H1 (cell line): ENCODE measurements at regions not wholly inside any gene's neighbourhood (a gene's known extent, or its start where the extent isn't known, plus 50 kb on each side); places are given as distances from the start of the nearest gene placed in this dataset.

Source experiments
- CTCF ChIA-PET: fragments of 300-600 bp; sonication (Branson Sonifier 250); formaldehyde crosslinking; loops from one replicate; lab custom pipeline; 2021; ENCODE audit not compliant: partially characterized antibody; lab: Charles Lee
- POLR2A ChIA-PET: fragments of 300-600 bp; sonication (Branson Sonifier 250); formaldehyde crosslinking; loops from one replicate; lab custom pipeline; 2021; ENCODE audit warnings: inconsistent platforms; ENCODE audit not compliant: partially characterized antibody; lab: Charles Lee
- DNase-seq, 2 experiments: peaks; one replicate each; pipeline versions ENCODE4 v3.0.0 to v3.0.0-alpha.2; 2010 to 2022; ENCODE audit warnings: low spot score in 2 of 2, low read depth in 1 of 2, mixed read lengths in 1 of 2
- FAIRE-seq: peaks from 2 replicates; lab custom pipeline; 2011; peaks lifted over from hg19 to GRCh38; lab: Jason Lieb, UNC
- H2AFZ ChIP-seq: 2 replicates; pipeline ENCODE4 v1.8.1; 2012; ENCODE audit warnings: low read length, inconsistent platforms
- H2AK5ac ChIP-seq: 2 replicates; pipeline ENCODE4 v1.6.1; 2013; ENCODE audit warnings: low read depth, low read length
- H2BK120ac ChIP-seq: replicated peaks from 2 replicates; pipeline ENCODE3; 2013; ENCODE audit warnings: low read depth, low read length, inconsistent platforms
- H2BK12ac ChIP-seq: 2 replicates; pipeline ENCODE4 v1.6.1; 2013; ENCODE audit warnings: low read depth, low read length
- H2BK15ac ChIP-seq: 2 replicates; pipeline ENCODE4 v1.6.1; 2013; ENCODE audit warnings: low read length
- H2BK20ac ChIP-seq: 2 replicates; pipeline ENCODE4 v1.6.1; 2013; ENCODE audit warnings: low read length
- H2BK5ac ChIP-seq: 2 replicates; pipeline ENCODE4 v1.6.1; 2013; ENCODE audit warnings: low read depth, low read length
- H3K14ac ChIP-seq: 2 replicates; pipeline ENCODE4 v1.6.1; 2013; ENCODE audit warnings: inconsistent platforms; ENCODE audit not compliant: insufficient read length
- H3K18ac ChIP-seq: 2 replicates; pipeline ENCODE4 v1.6.1; 2013; ENCODE audit warnings: low read length; ENCODE audit errors: extremely low read depth
- H3K23ac ChIP-seq: 2 replicates; pipeline ENCODE4 v1.6.1; 2013; ENCODE audit warnings: inconsistent platforms; ENCODE audit not compliant: insufficient read length
- H3K23me2 ChIP-seq: 2 replicates; pipeline ENCODE4 v1.6.1; 2013; ENCODE audit warnings: low read depth, low read length
- H3K27ac ChIP-seq: 2 replicates; pipeline ENCODE4 v1.6.1; 2011; ENCODE audit warnings: low read depth, low read length, inconsistent platforms
- H3K27me3 ChIP-seq, 4 experiments: replicated peaks in 1 of 4; 1 replicate in 1 of 4; 2 replicates in 3 of 4; pipeline versions ENCODE4 v1.6.1 to v1.8.1; 2011 to 2013; ENCODE audit warnings: low read length in 3 of 4, mild to moderate bottlenecking in 3 of 4, inconsistent platforms in 2 of 4, mixed read lengths in 2 of 4, moderate library complexity in 1 of 4; ENCODE audit not compliant: control insufficient read depth in 3 of 4, insufficient read depth in 3 of 4; ENCODE audit errors: extremely low read depth in 1 of 4
- H3K36me3 ChIP-seq, 4 experiments: 2 replicates each; pipeline versions ENCODE4 v1.6.1 to v1.8.1; 2011 to 2013; ENCODE audit warnings: mild to moderate bottlenecking in 4 of 4, low read length in 3 of 4, moderate library complexity in 2 of 4, control low read depth in 1 of 4, inconsistent platforms in 1 of 4; ENCODE audit not compliant: insufficient read depth in 4 of 4, control insufficient read depth in 2 of 4
- H3K4ac ChIP-seq: replicated peaks from 2 replicates; pipeline ENCODE3; 2013; ENCODE audit warnings: low read length, low read depth, mixed read lengths, inconsistent platforms; ENCODE audit not compliant: insufficient read length
- H3K4me1 ChIP-seq, 4 experiments: replicated peaks in 1 of 4; 1 replicate in 1 of 4; 2 replicates in 3 of 4; pipeline versions ENCODE4 v1.6.1 to v1.8.1; 2011 to 2013; ENCODE audit warnings: low read length in 3 of 4, inconsistent platforms in 2 of 4, mixed read lengths in 1 of 4; ENCODE audit not compliant: insufficient read depth in 4 of 4, control insufficient read depth in 3 of 4
- H3K4me2 ChIP-seq, 2 experiments: 2 replicates each; pipeline versions ENCODE4 v1.6.1 to v1.8.1; 2011 to 2013; ENCODE audit warnings: low read depth in 2 of 2, low read length in 2 of 2, control low read depth in 1 of 2, inconsistent platforms in 1 of 2, mild to moderate bottlenecking in 1 of 2; ENCODE audit not compliant: insufficient read depth in 1 of 2
- H3K4me3 ChIP-seq, 4 experiments: fragments of 200-600, 300-600 bp in 1 of 4; sonication (generic), shearing (Covaris generic), sonication (Bioruptor Twin) in 1 of 4; 2 replicates each; pipeline versions ENCODE4 v1.5.1 to v1.8.1; 2011 to 2016; ENCODE audit warnings: low read length in 4 of 4, low read depth in 3 of 4, control low read depth in 2 of 4, inconsistent platforms in 2 of 4, mild to moderate bottlenecking in 2 of 4, mixed read lengths in 1 of 4, moderate library complexity in 1 of 4; ENCODE audit not compliant: insufficient read depth in 2 of 4; ENCODE audit errors: extremely low read depth in 1 of 4
- H3K56ac ChIP-seq: replicated peaks from 2 replicates; pipeline ENCODE3; 2013; ENCODE audit warnings: low read depth, mild to moderate bottlenecking, mixed read lengths, low read length, inconsistent platforms; ENCODE audit not compliant: insufficient read length
- H3K79me1 ChIP-seq: 2 replicates; pipeline ENCODE4 v1.6.1; 2013; ENCODE audit warnings: low read depth, low read length, control low read depth
- H3K79me2 ChIP-seq, 2 experiments: 2 replicates each; pipeline versions ENCODE4 v1.6.1 to v1.8.1; 2012 to 2013; ENCODE audit warnings: low read length in 2 of 2, mild to moderate bottlenecking in 2 of 2, inconsistent platforms in 1 of 2; ENCODE audit not compliant: insufficient read depth in 2 of 2, control insufficient read depth in 1 of 2
- H3K9ac ChIP-seq, 4 experiments: replicated peaks in 1 of 4; 1 replicate in 1 of 4; 2 replicates in 3 of 4; pipeline versions ENCODE4 v1.6.1 to v1.8.1; 2011 to 2013; ENCODE audit warnings: low read depth in 3 of 4, low read length in 3 of 4, control low read depth in 2 of 4, mild to moderate bottlenecking in 2 of 4, moderate library complexity in 2 of 4, inconsistent platforms in 1 of 4; ENCODE audit errors: extremely low read depth in 1 of 4
- H3K9me3 ChIP-seq, 2 experiments: 2 replicates each; pipeline versions ENCODE4 v1.6.1 to v1.8.1; 2012 to 2013; ENCODE audit warnings: mild to moderate bottlenecking in 2 of 2, moderate library complexity in 2 of 2, control low read depth in 1 of 2, inconsistent platforms in 1 of 2, low read depth in 1 of 2, low read length in 1 of 2, mixed read lengths in 1 of 2; ENCODE audit not compliant: insufficient read depth in 2 of 2
- H4K20me1 ChIP-seq, 2 experiments: replicated peaks in 1 of 2; 2 replicates each; pipeline versions ENCODE3 to v1.8.1; 2011 to 2013; ENCODE audit warnings: inconsistent platforms in 2 of 2, low read length in 2 of 2, mild to moderate bottlenecking in 1 of 2; ENCODE audit not compliant: insufficient read depth in 2 of 2, control insufficient read depth in 1 of 2
- H4K5ac ChIP-seq: 2 replicates; pipeline ENCODE4 v1.6.1; 2013; ENCODE audit warnings: low read length, low read depth, mixed read lengths, inconsistent platforms; ENCODE audit not compliant: insufficient read length
- H4K8ac ChIP-seq: 2 replicates; pipeline ENCODE4 v1.8.0; 2013; ENCODE audit warnings: mild to moderate bottlenecking, moderate library complexity, low read length, inconsistent platforms; ENCODE audit not compliant: insufficient read depth; ENCODE audit errors: extremely low read depth
- H4K91ac ChIP-seq: replicated peaks from 2 replicates; pipeline ENCODE3; 2013; ENCODE audit warnings: low read length, mixed read lengths, inconsistent platforms; ENCODE audit not compliant: insufficient read length
- JUND ChIP-seq: IDR thresholded peaks from 2 replicates; pipeline ENCODE4 v1.6.1; 2011; ENCODE audit warnings: mild to moderate bottlenecking, improper control_type of control experiment, low read length
- KDM4A ChIP-seq: IDR thresholded peaks from one replicate; pipeline ENCODE4 v1.7.1; 2012; ENCODE audit warnings: low read depth, mild to moderate bottlenecking, moderate library complexity, low read length, inconsistent platforms; ENCODE audit not compliant: severe bottlenecking
- KDM5A ChIP-seq: fragments of 200-600 bp; IDR thresholded peaks from 2 replicates; pipeline ENCODE4 v1.7.1; 2012; ENCODE audit warnings: mild to moderate bottlenecking, low read length, inconsistent platforms, mixed read lengths
- MAFK ChIP-seq: IDR thresholded peaks from 2 replicates; pipeline ENCODE4 v1.6.1; 2012; ENCODE audit warnings: low read depth, mild to moderate bottlenecking, improper control_type of control experiment, low read length
- PHF8 ChIP-seq: fragments of 200-600 bp; sonication (generic); conservative IDR thresholded peaks from 2 replicates; pipeline ENCODE4 v1.7.1; 2012; ENCODE audit warnings: low read depth, mild to moderate bottlenecking, inconsistent platforms, low read length, moderate library complexity
- RFX5 ChIP-seq: IDR thresholded peaks from 2 replicates; pipeline ENCODE4 v1.6.1; 2011; ENCODE audit warnings: low read depth, low read length, improper control_type of control experiment, borderline replicate concordance
- RXRA ChIP-seq: IDR thresholded peaks from 2 replicates; pipeline ENCODE4 v1.6.1; 2011; ENCODE audit warnings: low read depth, mild to moderate bottlenecking, low read length, moderate library complexity; ENCODE audit not compliant: insufficient read depth
- SIRT6 ChIP-seq: IDR thresholded peaks from one replicate; pipeline ENCODE4 v1.7.1; 2012; ENCODE audit warnings: low read length, inconsistent platforms
- SRF ChIP-seq: IDR thresholded peaks from 2 replicates; pipeline ENCODE4 v1.6.1; 2011; ENCODE audit warnings: mild to moderate bottlenecking, low read depth, low read length, moderate library complexity
- TAF1 ChIP-seq: IDR thresholded peaks from 2 replicates; pipeline ENCODE4 v1.6.1; 2011; ENCODE audit warnings: mild to moderate bottlenecking, low read depth, low read length
- TAF7 ChIP-seq: optimal IDR thresholded peaks from 2 replicates; pipeline ENCODE3; 2011; ENCODE audit warnings: low read depth, mild to moderate bottlenecking, inconsistent platforms, low read length, moderate library complexity, borderline replicate concordance
- TCF12 ChIP-seq: IDR thresholded peaks from 2 replicates; pipeline ENCODE4 v1.6.1; 2011; ENCODE audit warnings: low read depth, mild to moderate bottlenecking, low read length
- USF2 ChIP-seq: IDR thresholded peaks from 2 replicates; pipeline ENCODE4 v1.6.1; 2011; ENCODE audit warnings: low read length, improper control_type of control experiment
- ZNF274 ChIP-seq: IDR thresholded peaks from 2 replicates; pipeline ENCODE4 v1.7.0; 2012; ENCODE audit warnings: low read length, borderline replicate concordance; ENCODE audit errors: extremely low read depth

- no peak overlapping the region for H2AFZ ChIP-seq
- peak overlapping the region; percentile 43 for H2BK120ac ChIP-seq
- H3K27me3 ChIP-seq, result no peaks in the 10 kb centered on the region
- no peak overlapping the region for H3K4me2 ChIP-seq
- H3K56ac ChIP-seq, result no peak overlapping the region
- H3K23me2 ChIP-seq, result no peaks in the 10 kb centered on the region
- no peaks in the 10 kb centered on the region for H3K79me2 ChIP-seq
- H2BK12ac ChIP-seq, result no peak overlapping the region
- no peaks in the 10 kb centered on the region for H3K36me3 ChIP-seq
- no peak overlapping the region for H3K9ac ChIP-seq
- H3K4ac ChIP-seq, result no peak overlapping the region
- H3K18ac ChIP-seq, result no peak overlapping the region
- no peaks in the 10 kb centered on the region for H3K79me1 ChIP-seq
- H4K20me1 ChIP-seq, result no peaks in the 10 kb centered on the region
- FAIRE-seq (no peak), DNase-seq (no peak)
- no peak overlapping the region for H2BK15ac ChIP-seq
- no peak overlapping the region for H4K91ac ChIP-seq
- H3K23ac ChIP-seq, result no peak overlapping the region
- H4K8ac ChIP-seq, result no peak overlapping the region
- peak overlapping the region in 1 of 4 experiments; percentile 19; a peak in 1 of 8 replicates for H3K4me3 ChIP-seq
- CTCF ChIA-PET, result no interaction called here
- no peak overlapping the region for H3K14ac ChIP-seq
- no peak overlapping the region for H4K5ac ChIP-seq
- POLR2A ChIA-PET, result no interaction called here
- no peaks in the 10 kb centered on the region; a peak in 1 of 4 replicates for H3K9me3 ChIP-seq
- H3K4me1 ChIP-seq, result peaks cover 0 to 2% (median 0%) of the 10 kb centered on the region in 4 experiments; a peak in 1 of 7 replicates
- H2AK5ac ChIP-seq, result no peak overlapping the region
- H2BK20ac ChIP-seq, result no peak overlapping the region
- H3K27ac ChIP-seq, result no peak overlapping the region
- no peak overlapping the region for H2BK5ac ChIP-seq
- TF ChIP-seq MAFK (no peak), TAF1 (no peak), RFX5 (no peak), SRF (no peak), KDM4A (no peak), PHF8 (no peak), TCF12 (no peak), KDM5A (no peak), USF2 (no peak), JUND (no peak), TAF7 (no peak), ZNF274 (no peak), SIRT6 (no peak), RXRA (no peak)
These were observed 65.5 kb downstream of the VCX2 start for GRCh38 chrX:8105531-8105930.
